ENCODE measurements at regions not wholly inside any gene's neighbourhood (a gene's known extent, or its start where the extent isn't known, plus 50 kb on each side); places are given as distances from the start of the nearest gene placed in this dataset.

DNA sequence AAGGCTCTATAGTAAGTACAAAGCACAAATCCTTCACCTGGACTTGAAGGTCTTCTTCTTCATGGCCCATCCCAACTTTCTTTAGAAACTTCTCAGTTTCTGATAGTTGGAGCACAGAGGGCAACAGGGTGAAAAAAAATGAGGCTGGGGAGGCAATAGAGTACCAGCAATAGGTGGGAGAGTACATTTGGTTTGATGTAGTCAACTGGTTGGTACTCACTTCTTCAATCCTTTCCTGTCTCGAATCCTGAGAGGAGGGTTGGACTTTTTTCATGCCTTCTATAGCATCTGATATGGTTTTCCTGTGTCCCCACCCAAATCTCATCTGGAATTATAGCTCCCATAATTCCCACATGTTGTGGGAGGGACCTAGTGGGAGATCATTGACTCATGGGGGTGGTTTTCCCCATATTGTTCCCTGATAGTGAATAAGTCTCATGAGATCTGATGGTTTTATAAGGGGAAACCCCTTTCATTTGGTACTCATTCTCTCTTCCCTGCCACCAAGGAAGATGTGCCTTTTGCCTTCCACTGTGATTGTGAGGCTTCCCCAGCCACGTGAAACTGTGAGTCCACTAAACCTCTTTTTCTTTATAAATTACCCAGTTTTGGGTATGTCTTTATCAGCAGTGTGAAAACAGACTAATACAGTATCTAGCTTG, 75.9 kb upstream of the LCLAT1 start:
- TF ChIP-seq, protein P1, sequence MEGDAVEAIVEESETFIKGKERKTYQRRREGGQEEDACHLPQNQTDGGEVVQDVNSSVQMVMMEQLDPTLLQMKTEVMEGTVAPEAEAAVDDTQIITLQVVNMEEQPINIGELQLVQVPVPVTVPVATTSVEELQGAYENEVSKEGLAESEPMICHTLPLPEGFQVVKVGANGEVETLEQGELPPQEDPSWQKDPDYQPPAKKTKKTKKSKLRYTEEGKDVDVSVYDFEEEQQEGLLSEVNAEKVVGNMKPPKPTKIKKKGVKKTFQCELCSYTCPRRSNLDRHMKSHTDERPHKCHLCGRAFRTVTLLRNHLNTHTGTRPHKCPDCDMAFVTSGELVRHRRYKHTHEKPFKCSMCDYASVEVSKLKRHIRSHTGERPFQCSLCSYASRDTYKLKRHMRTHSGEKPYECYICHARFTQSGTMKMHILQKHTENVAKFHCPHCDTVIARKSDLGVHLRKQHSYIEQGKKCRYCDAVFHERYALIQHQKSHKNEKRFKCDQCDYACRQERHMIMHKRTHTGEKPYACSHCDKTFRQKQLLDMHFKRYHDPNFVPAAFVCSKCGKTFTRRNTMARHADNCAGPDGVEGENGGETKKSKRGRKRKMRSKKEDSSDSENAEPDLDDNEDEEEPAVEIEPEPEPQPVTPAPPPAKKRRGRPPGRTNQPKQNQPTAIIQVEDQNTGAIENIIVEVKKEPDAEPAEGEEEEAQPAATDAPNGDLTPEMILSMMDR (optimal IDR thresholded peaks at IDR 0.05 in 1 of 3, IDR thresholded peaks at IDR 0.05 in 1 of 3, conservative IDR thresholded peaks at IDR 0.05 in 1 of 3; ENCODE audit: extremely low read depth in 1 of 3, insufficient read depth in 2 of 3, low read length in 3 of 3), result no peak
- no peak for TF ChIP-seq EZH2 (IDR thresholded peaks at IDR 0.05; ENCODE audit: low read length)

Measured in keratinocyte (primary cell).